B cell (primary cell): ENCODE measurements at regions not wholly inside any gene's neighbourhood (a gene's known extent, or its start where the extent isn't known, plus 50 kb on each side); places are given as distances from the start of the nearest gene placed in this dataset.
"Not testable (repeated sequence)": the region's sequence is repeated elsewhere in the genome, so short reads cannot be mapped to it uniquely, and the experiment has no call there.

Source experiments
- ATAC-seq: fragments of 200-7000 bp; cut with Tn5 transposase; one replicate; pipeline ENCODE4 v1.10.0; 2021; ENCODE audit warnings: low read depth, mild to moderate bottlenecking, moderate number of reproducible peaks, moderate library complexity
- CTCF ChIA-PET: fragments of 350-600 bp; sonication (Branson Sonifier 250); formaldehyde crosslinking; loops from one replicate; lab custom pipeline; 2021; ENCODE audit warnings: antibody characterized with exemption, inconsistent platforms; lab: Charles Lee
- POLR2A ChIA-PET: fragments of 350-600 bp; sonication (Branson Sonifier 250); formaldehyde crosslinking; loops from one replicate; lab custom pipeline; 2021; ENCODE audit warnings: antibody characterized with exemption; lab: Charles Lee
- DNase-seq: peaks from one replicate; pipeline ENCODE4 v3.0.0; 2013
- H2AFZ ChIP-seq: 2 replicates; pipeline ENCODE4 v1.6.1; 2012; ENCODE audit warnings: mild to moderate bottlenecking, low read depth, low read length; ENCODE audit not compliant: insufficient read depth, poor library complexity, severe bottlenecking
- H3K27ac ChIP-seq, 2 donors: 1 replicate in 1 of 2; 2 replicates in 1 of 2; pipeline ENCODE4 v1.5.1; 2012 to 2013; ENCODE audit warnings: low read length in 2 of 2, mild to moderate bottlenecking in 2 of 2, moderate library complexity in 1 of 2
- H3K27me3 ChIP-seq, 4 experiments: fragments of 200-600 bp in 1 of 4; sonication (generic) in 1 of 4; replicated peaks in 1 of 4; 1 replicate in 2 of 4; 2 replicates in 2 of 4; pipeline versions ENCODE4 v1.6.1 to v1.7.0; 2013 to 2016; ENCODE audit warnings: low read length in 3 of 4, mild to moderate bottlenecking in 2 of 4, mixed read lengths in 1 of 4, moderate library complexity in 1 of 4; ENCODE audit not compliant: insufficient read depth in 4 of 4, control insufficient read depth in 3 of 4; ENCODE audit errors: control extremely low read depth in 1 of 4
- H3K36me3 ChIP-seq, 2 experiments: replicated peaks in 1 of 2; 1 replicate in 1 of 2; 2 replicates in 1 of 2; pipeline versions ENCODE4 v1.6.1 to v1.7.1; 2013; ENCODE audit warnings: low read length in 1 of 2; ENCODE audit not compliant: insufficient read depth in 2 of 2, control insufficient read depth in 1 of 2; ENCODE audit errors: control extremely low read depth in 1 of 2, extremely low read depth in 1 of 2
- H3K4me1 ChIP-seq, 2 donors: fragments of 200-600 bp in 1 of 2; sonication (generic) in 1 of 2; 1 replicate in 1 of 2; 2 replicates in 1 of 2; pipeline versions ENCODE4 v1.5.1 to v1.6.1; 2013 to 2017; ENCODE audit warnings: low read length in 2 of 2; ENCODE audit not compliant: control insufficient read depth in 2 of 2, insufficient read depth in 2 of 2
- H3K4me2 ChIP-seq: replicated peaks from 2 replicates; pipeline ENCODE3; 2012; ENCODE audit warnings: mild to moderate bottlenecking, low read depth, low read length; ENCODE audit not compliant: poor library complexity, severe bottlenecking
- H3K4me3 ChIP-seq, 5 experiments: fragments of 200-600 bp in 1 of 5; sonication (generic) in 1 of 5; 1 replicate in 3 of 5; 2 replicates in 2 of 5; pipeline versions ENCODE4 v1.5.1 to v1.7.0; 2011 to 2016; ENCODE audit warnings: low read length in 4 of 5, mild to moderate bottlenecking in 4 of 5, low read depth in 2 of 5, control low read depth in 1 of 5, moderate library complexity in 1 of 5; ENCODE audit not compliant: insufficient read depth in 1 of 5; ENCODE audit errors: control extremely low read depth in 1 of 5, extremely low read depth in 1 of 5
- H3K79me2 ChIP-seq: fragments of 200-600 bp; sonication (generic); one replicate; pipeline ENCODE4 v1.6.0; 2016; ENCODE audit warnings: low read length; ENCODE audit not compliant: control insufficient read depth, insufficient read depth
- H3K9ac ChIP-seq: fragments of 200-600 bp; sonication (generic); 2 replicates; pipeline ENCODE4 v1.6.1; 2017; ENCODE audit warnings: mild to moderate bottlenecking, low read length, moderate library complexity
- H3K9me3 ChIP-seq, 3 donors: one replicate each; pipeline versions ENCODE4 v1.6.1 to v1.7.1; 2013; ENCODE audit warnings: low read length in 2 of 3; ENCODE audit not compliant: control insufficient read depth in 2 of 3, insufficient read depth in 1 of 3; ENCODE audit errors: control extremely low read depth in 1 of 3
- H4K20me1 ChIP-seq: 2 replicates; pipeline ENCODE4 v1.6.0; 2012; ENCODE audit warnings: mild to moderate bottlenecking, low read length; ENCODE audit not compliant: insufficient read depth, control insufficient read depth, poor library complexity, severe bottlenecking
- H3K27ac Mint-ChIP-seq: one replicate; pipeline ENCODE4 v1.8.0; 2021; ENCODE audit warnings: mixed read lengths
- H3K27me3 Mint-ChIP-seq: one replicate; pipeline ENCODE4 v1.8.0; 2021; ENCODE audit warnings: mixed read lengths
- H3K4me1 Mint-ChIP-seq: one replicate; pipeline ENCODE4 v1.8.0; 2021; ENCODE audit warnings: mixed read lengths
- H3K4me3 Mint-ChIP-seq: one replicate; pipeline ENCODE4 v1.8.0; 2021; ENCODE audit warnings: mixed read lengths
- H3K9me3 Mint-ChIP-seq: one replicate; pipeline ENCODE4 v1.8.0; 2022; ENCODE audit warnings: mixed read lengths; ENCODE audit not compliant: insufficient read depth
- EZH2 ChIP-seq: IDR thresholded peaks from 2 replicates; pipeline ENCODE4 v1.6.1; 2012; ENCODE audit warnings: borderline replicate concordance, low read depth, mild to moderate bottlenecking, moderate library complexity, low read length; ENCODE audit not compliant: insufficient read depth, poor library complexity, severe bottlenecking
- WGBS: methylation state at CpG from one replicate; pipeline ENCODE4 v1.1.5; 2013; ENCODE audit warnings: missing lambda C conversion rate; ENCODE audit not compliant: insufficient coverage; 5-methylcytosine and 5-hydroxymethylcytosine counted together
- intact Hi-C: fragments of 100-400 bp; cut with micrococcal nuclease; formaldehyde crosslinking; loops from one replicate; pipeline ENCODE4 v1.10.0; 2022
- TF ChIP-seq, protein P1 (sequence below): fragments of 200-600 bp; IDR thresholded peaks from one replicate; pipeline ENCODE4 v1.8.0; 2022; ENCODE audit warnings: antibody characterized with exemption, mild to moderate bottlenecking

DNA sequence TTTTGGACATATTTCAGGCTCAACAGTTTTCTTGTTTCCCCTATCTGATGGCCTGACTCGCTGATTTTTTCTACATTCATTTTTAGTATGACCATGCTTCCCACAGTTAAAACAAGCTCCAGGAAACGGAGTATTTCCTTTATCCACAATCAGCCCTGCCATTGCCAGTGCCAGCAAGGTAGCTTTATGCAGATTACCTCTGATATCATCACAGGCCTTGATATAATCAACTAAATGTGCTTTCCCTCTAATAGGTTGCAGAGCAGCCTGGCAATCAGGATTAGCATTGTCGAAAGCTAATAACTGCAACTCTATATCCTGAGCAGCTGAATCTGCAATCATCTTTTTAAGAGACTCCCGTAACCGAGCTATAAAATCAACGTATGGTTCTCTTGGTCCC, 57.1 kb upstream of the FMNL2 start:
- H3K4me1 ChIP-seq, H4K20me1 ChIP-seq, DNase-seq, H3K27me3 ChIP-seq, intact Hi-C loops, H3K4me3 Mint-ChIP-seq, H3K79me2 ChIP-seq, H3K9ac ChIP-seq, H3K4me1 Mint-ChIP-seq, H3K36me3 ChIP-seq, POLR2A ChIA-PET, H3K27ac Mint-ChIP-seq, H2AFZ ChIP-seq, CTCF ChIA-PET, H3K4me2 ChIP-seq, H3K4me3 ChIP-seq, H3K27ac ChIP-seq, ATAC-seq: not testable (repeated sequence)
- H3K9me3 ChIP-seq, result peaks cover 1 to 22% (median 17%) of the 10 kb centered on the region in 3 donors
- WGBS, result 72% methylated on average over 2 of the region's 6 CpGs
- H3K27me3 Mint-ChIP-seq, result peaks cover 16% of the 10 kb centered on the region
- H3K9me3 Mint-ChIP-seq, result peaks cover 13% of the 10 kb centered on the region

DNA sequence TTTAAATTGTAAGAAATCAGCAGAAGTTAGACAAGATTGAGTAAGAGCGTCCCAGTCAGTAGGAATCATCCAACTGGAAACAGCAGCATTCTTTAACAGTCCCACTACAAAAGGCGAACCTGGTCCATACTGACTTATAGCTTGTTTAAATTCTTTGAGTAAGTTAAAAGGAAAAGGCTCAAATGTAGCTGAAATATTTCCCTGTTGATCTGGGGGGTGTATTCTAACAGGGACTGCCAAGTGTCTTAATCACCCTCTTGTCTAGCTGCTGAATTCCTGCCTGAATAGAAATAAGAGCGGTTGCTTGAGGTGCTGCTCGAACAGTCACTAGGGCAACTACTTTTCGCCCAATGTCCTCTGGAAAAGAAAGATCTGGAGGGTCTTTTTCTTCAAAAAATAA, 56.4 kb upstream of the FMNL2 start:
- H4K20me1 ChIP-seq, result no peaks in the 10 kb centered on the region
- CTCF ChIA-PET, result no interaction called here
- no peak overlapping the region for H3K4me3 Mint-ChIP-seq
- H2AFZ ChIP-seq, result no peak overlapping the region
- TF ChIP-seq EZH2, result no peak
- TF ChIP-seq, protein P1, sequence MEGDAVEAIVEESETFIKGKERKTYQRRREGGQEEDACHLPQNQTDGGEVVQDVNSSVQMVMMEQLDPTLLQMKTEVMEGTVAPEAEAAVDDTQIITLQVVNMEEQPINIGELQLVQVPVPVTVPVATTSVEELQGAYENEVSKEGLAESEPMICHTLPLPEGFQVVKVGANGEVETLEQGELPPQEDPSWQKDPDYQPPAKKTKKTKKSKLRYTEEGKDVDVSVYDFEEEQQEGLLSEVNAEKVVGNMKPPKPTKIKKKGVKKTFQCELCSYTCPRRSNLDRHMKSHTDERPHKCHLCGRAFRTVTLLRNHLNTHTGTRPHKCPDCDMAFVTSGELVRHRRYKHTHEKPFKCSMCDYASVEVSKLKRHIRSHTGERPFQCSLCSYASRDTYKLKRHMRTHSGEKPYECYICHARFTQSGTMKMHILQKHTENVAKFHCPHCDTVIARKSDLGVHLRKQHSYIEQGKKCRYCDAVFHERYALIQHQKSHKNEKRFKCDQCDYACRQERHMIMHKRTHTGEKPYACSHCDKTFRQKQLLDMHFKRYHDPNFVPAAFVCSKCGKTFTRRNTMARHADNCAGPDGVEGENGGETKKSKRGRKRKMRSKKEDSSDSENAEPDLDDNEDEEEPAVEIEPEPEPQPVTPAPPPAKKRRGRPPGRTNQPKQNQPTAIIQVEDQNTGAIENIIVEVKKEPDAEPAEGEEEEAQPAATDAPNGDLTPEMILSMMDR, result no peak
- no peak overlapping the region for H3K4me2 ChIP-seq
- H3K27ac Mint-ChIP-seq, result no peak overlapping the region
- peaks cover 1 to 18% (median 11%) of the 10 kb centered on the region in 3 donors for H3K9me3 ChIP-seq
- H3K4me3 ChIP-seq, result no peak overlapping the region
- no peak overlapping the region for H3K27ac ChIP-seq
- no peaks in the 10 kb centered on the region for H3K4me1 Mint-ChIP-seq
- ATAC-seq (no peak), DNase-seq (no peak)
- H3K27me3 ChIP-seq, result no peaks in the 10 kb centered on the region
- POLR2A ChIA-PET, result no interaction called here
- no peaks in the 10 kb centered on the region for H3K79me2 ChIP-seq
- H3K9me3 Mint-ChIP-seq, result peaks cover 10% of the 10 kb centered on the region
- H3K4me1 ChIP-seq, result no peaks in the 10 kb centered on the region
- no peak overlapping the region for H3K9ac ChIP-seq
- intact Hi-C loops, result no loop called here
- no peaks in the 10 kb centered on the region for H3K36me3 ChIP-seq
- WGBS, result 93% methylated on average over 3 of the region's 5 CpGs
- peaks cover 21% of the 10 kb centered on the region for H3K27me3 Mint-ChIP-seq

DNA sequence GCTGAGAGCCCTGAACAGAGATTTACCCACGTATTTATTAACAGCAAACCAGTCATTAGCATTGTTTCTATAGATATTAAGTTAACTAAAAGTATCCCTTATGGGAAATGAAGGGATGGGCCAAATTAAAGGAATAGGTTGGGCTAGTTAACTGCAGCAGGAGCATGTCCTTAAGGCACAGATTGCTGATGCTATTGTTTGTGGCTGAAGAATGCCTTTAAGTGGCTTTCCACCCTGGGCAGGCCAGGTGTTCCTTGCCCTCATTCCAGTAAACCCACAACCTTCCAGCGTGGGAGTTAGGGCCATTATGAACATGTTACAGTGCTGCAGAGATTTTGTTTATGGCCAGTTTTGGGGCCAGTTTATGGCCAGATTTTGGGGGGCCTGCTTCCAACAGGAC, 55.6 kb upstream of the FMNL2 start:
- H3K4me1 Mint-ChIP-seq, H3K4me1 ChIP-seq, H2AFZ ChIP-seq, H3K27me3 ChIP-seq, intact Hi-C loops, H3K4me3 ChIP-seq, H3K9me3 Mint-ChIP-seq, H3K36me3 ChIP-seq, H4K20me1 ChIP-seq, DNase-seq, H3K27ac Mint-ChIP-seq, H3K9ac ChIP-seq, H3K4me3 Mint-ChIP-seq, ATAC-seq, H3K27ac ChIP-seq, H3K4me2 ChIP-seq, CTCF ChIA-PET, POLR2A ChIA-PET, H3K79me2 ChIP-seq: not testable (repeated sequence)
- no CpG with 5 or more reads among the region's 2 CpGs for WGBS
- peaks cover 0 to 12% (median 5%) of the 10 kb centered on the region in 3 donors for H3K9me3 ChIP-seq
- peaks cover 21% of the 10 kb centered on the region for H3K27me3 Mint-ChIP-seq
